T-cell (primary cell): ENCODE measurements at regions not wholly inside any gene's neighbourhood (a gene's known extent, or its start where the extent isn't known, plus 50 kb on each side); places are given as distances from the start of the nearest gene placed in this dataset.

Experiments
- ATAC-seq, 4 experiments: fragments of 200-7000 bp in 3 of 4; fragments of 150-1000 bp in 1 of 4; cut with Tn5 transposase; replicated peaks in 1 of 4; 1 replicate in 3 of 4; 2 replicates in 1 of 4; pipeline ENCODE4 v1.10.0; 2021; ENCODE audit warnings: moderate library complexity in 3 of 4, mild to moderate bottlenecking in 2 of 4, moderate number of reproducible peaks in 1 of 4
- CTCF ChIA-PET, 2 donors: fragments of 300-600 bp; sonication (Branson Sonifier 250); formaldehyde crosslinking; loops; one replicate each; lab custom pipeline; 2022; ENCODE audit warnings: antibody characterized with exemption in 2 of 2; lab: Charles Lee
- POLR2A ChIA-PET, 2 donors: fragments of 300-600 bp; sonication (Branson Sonifier 250); formaldehyde crosslinking; loops; one replicate each; lab custom pipeline; 2022; ENCODE audit warnings: antibody characterized with exemption in 2 of 2; lab: Charles Lee
- DNase-seq, 35 experiments: peaks; one replicate each; pipeline versions ENCODE4 v3.0.0 to v3.0.0-alpha.2; 2013 to 2023
- H3K27ac ChIP-seq: one replicate; pipeline ENCODE4 v1.5.1; 2013; ENCODE audit warnings: low read length
- H3K27me3 ChIP-seq, 2 experiments: replicated peaks in 1 of 2; 1 replicate in 1 of 2; 2 replicates in 1 of 2; pipeline versions ENCODE4 v1.6.1 to v1.7.0; 2013; ENCODE audit warnings: low read length in 1 of 2, mixed read lengths in 1 of 2; ENCODE audit not compliant: control insufficient read depth in 2 of 2, insufficient read depth in 2 of 2; ENCODE audit errors: extremely low read depth in 1 of 2
- H3K36me3 ChIP-seq, 2 donors: 1 replicate in 1 of 2; 2 replicates in 1 of 2; pipeline versions ENCODE4 v1.6.1 to v1.7.0; 2013; ENCODE audit warnings: low read length in 1 of 2; ENCODE audit not compliant: control insufficient read depth in 2 of 2, insufficient read depth in 1 of 2; ENCODE audit errors: extremely low read depth in 1 of 2
- H3K4me1 ChIP-seq, 2 experiments: 1 replicate in 1 of 2; 2 replicates in 1 of 2; pipeline versions ENCODE4 v1.6.1 to v1.7.0; 2013; ENCODE audit warnings: low read length in 2 of 2, mixed read lengths in 1 of 2; ENCODE audit not compliant: insufficient read depth in 2 of 2, control insufficient read depth in 1 of 2; ENCODE audit errors: extremely low read depth in 1 of 2
- H3K4me3 ChIP-seq, 2 donors: 1 replicate in 1 of 2; 2 replicates in 1 of 2; pipeline versions ENCODE4 v1.5.1 to v1.7.0; 2013; ENCODE audit warnings: mild to moderate bottlenecking in 2 of 2, low read length in 1 of 2, moderate library complexity in 1 of 2; ENCODE audit not compliant: control insufficient read depth in 1 of 2; ENCODE audit errors: extremely low read depth in 1 of 2
- H3K9me3 ChIP-seq: 2 replicates; pipeline ENCODE4 v1.7.0; 2013
- H3K27ac Mint-ChIP-seq, 2 donors: one replicate each; pipeline ENCODE4 v1.8.0; 2020 to 2021; ENCODE audit warnings: mild to moderate bottlenecking in 2 of 2, mixed read lengths in 2 of 2
- H3K27me3 Mint-ChIP-seq, 2 donors: one replicate each; pipeline ENCODE4 v1.8.0; 2021 to 2022; ENCODE audit warnings: mixed read lengths in 2 of 2
- H3K36me3 Mint-ChIP-seq: one replicate; pipeline ENCODE4 v1.8.0; 2021; ENCODE audit warnings: mixed read lengths
- H3K4me1 Mint-ChIP-seq, 3 donors: one replicate each; pipeline ENCODE4 v1.8.0; 2020 to 2022; ENCODE audit warnings: mixed read lengths in 3 of 3, mild to moderate bottlenecking in 1 of 3
- H3K4me3 Mint-ChIP-seq, 3 donors: one replicate each; pipeline ENCODE4 v1.8.0; 2020 to 2022; ENCODE audit warnings: mild to moderate bottlenecking in 3 of 3, mixed read lengths in 3 of 3, moderate library complexity in 3 of 3
- H3K9me3 Mint-ChIP-seq, 3 donors: one replicate each; pipeline ENCODE4 v1.8.0; 2020 to 2022; ENCODE audit warnings: mixed read lengths in 3 of 3
- WGBS: methylation state at CpG from one replicate; pipeline ENCODE4 v1.1.5; 2013; ENCODE audit warnings: missing lambda C conversion rate; ENCODE audit not compliant: insufficient coverage; 5-methylcytosine and 5-hydroxymethylcytosine counted together

DNA sequence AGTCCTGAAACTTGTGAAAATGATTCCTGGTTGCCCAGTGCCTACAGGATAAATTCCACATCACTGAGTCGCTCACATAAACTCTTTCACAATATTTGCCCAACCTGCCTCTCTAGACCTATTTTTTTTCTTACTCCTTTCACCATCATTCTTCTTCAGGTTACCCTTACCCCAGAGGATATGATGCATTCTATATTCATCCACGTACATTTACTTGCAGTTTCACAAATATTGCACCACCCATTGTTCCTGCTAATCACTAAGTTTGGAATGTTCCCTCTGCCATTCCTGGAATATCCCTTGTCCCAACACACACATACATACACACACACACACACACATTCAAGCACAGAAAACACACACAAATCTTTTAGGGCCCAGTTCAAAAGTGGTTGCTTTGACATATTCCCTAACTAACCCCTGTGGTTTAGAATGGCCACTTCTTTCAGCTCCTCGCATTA is 379.5 kb downstream of the ETS1 start:
- H3K9me3 Mint-ChIP-seq = peaks cover 3 to 14% (median 4%) of the 10 kb centered on the region in 3 donors
- DNase-seq = no peak
- H3K4me1 Mint-ChIP-seq = no peaks in the 10 kb centered on the region
- Histone ChIP-seq H3K4me3 (no peak overlapping the region), H3K4me1 (no peaks in the 10 kb centered on the region), H3K27me3 (no peaks in the 10 kb centered on the region), H3K9me3 (no peaks in the 10 kb centered on the region), H3K36me3 (no peaks in the 10 kb centered on the region), H3K27ac (no peak overlapping the region)
- H3K27ac Mint-ChIP-seq = no peak overlapping the region
- H3K27me3 Mint-ChIP-seq = no peaks in the 10 kb centered on the region
- no peak for ATAC-seq
- ChIA-PET CTCF (no interaction called here), POLR2A (no interaction called here)
- peaks cover 10% of the 10 kb centered on the region for H3K36me3 Mint-ChIP-seq
- WGBS = 87% methylated on average over 3 of the region's 3 CpGs
- no peak overlapping the region for H3K4me3 Mint-ChIP-seq

DNA sequence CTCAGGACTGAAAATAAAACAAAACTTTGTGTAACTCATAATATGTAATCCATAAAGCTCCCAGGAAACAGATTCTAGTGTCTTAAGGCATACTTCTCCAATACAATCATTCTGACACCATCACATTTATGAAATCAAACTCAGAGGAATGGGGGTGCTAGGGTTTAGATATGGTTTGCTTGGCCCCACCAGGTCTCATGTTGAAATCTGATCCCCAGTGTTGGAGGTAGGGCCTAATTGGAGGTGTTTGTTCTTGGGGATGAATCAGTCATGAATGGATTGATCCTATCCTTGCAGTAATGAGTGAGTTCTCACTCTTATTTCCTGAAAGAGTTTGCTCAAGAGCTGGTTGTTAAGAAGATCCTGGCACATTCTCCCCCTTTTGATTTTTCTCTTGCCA is 380.9 kb downstream of the ETS1 start:
- ATAC-seq = no peak
- CTCF ChIA-PET = no interaction called here
- no peak overlapping the region for H3K4me3 ChIP-seq
- Mint-ChIP-seq H3K27ac (no peak overlapping the region), H3K27me3 (no peaks in the 10 kb centered on the region), H3K9me3 (peaks cover 3 to 14% (median 4%) of the 10 kb centered on the region in 3 donors), H3K36me3 (peaks cover 10% of the 10 kb centered on the region), H3K4me3 (no peak overlapping the region), H3K4me1 (peaks cover 0 to 1% (median 0%) of the 10 kb centered on the region in 3 donors)
- no peaks in the 10 kb centered on the region for H3K27me3 ChIP-seq
- H3K9me3 ChIP-seq = no peaks in the 10 kb centered on the region
- H3K4me1 ChIP-seq = no peaks in the 10 kb centered on the region
- no peak overlapping the region for H3K27ac ChIP-seq
- POLR2A ChIA-PET = no interaction called here
- no peaks in the 10 kb centered on the region for H3K36me3 ChIP-seq
- DNase-seq = no peak

DNA sequence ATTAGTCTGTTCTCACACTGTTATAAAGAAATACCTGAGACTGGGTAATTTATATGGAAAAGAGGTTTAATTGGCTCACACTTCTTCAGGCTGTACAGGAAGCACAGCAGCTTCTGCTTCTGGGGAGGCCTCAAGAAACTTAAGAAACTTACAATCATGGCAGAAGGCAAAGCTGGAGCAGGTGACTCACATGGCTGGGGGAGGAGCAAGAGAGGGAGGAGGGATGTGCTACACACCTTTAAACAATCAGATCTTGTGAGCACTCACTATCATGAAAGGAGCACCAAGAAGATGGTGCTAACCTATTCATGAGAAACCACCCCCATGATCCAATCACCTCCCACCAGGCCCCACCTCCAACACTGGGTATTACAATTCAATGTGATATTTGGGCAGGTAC is 381.6 kb downstream of the ETS1 start:
- no peaks in the 10 kb centered on the region for H3K27me3 ChIP-seq
- peaks cover 0 to 6% (median 0%) of the 10 kb centered on the region in 3 donors for H3K4me1 Mint-ChIP-seq
- DNase-seq (no peak), ATAC-seq (no peak)
- ChIA-PET POLR2A (no interaction called here), CTCF (no interaction called here)
- no peak overlapping the region for H3K4me3 Mint-ChIP-seq
- no peaks in the 10 kb centered on the region for H3K9me3 ChIP-seq
- no peak overlapping the region for H3K27ac ChIP-seq
- no peaks in the 10 kb centered on the region for H3K27me3 Mint-ChIP-seq
- H3K27ac Mint-ChIP-seq = no peak overlapping the region
- peaks cover 10% of the 10 kb centered on the region for H3K36me3 Mint-ChIP-seq
- H3K4me1 ChIP-seq = no peaks in the 10 kb centered on the region
- peaks cover 3 to 14% (median 4%) of the 10 kb centered on the region in 3 donors for H3K9me3 Mint-ChIP-seq
- H3K36me3 ChIP-seq = no peaks in the 10 kb centered on the region
- H3K4me3 ChIP-seq = no peak overlapping the region

DNA sequence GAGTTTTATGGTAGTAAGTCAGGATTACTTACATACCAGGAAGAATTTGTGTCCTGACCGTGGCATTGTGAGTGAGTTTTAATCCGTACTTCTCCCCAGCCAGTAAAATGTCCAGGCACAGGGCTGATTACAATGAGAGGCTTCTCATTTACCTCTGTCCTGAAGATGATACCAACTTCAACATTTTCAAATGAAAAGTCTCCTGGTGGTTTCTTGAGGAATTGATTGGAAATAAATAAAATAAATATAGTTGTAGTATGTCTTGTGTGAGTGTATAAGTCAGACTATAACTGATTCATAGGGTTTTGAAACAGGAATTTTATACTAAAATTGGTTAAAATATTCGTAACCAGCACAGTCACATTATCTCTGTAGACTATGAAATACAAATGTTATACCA is 382.5 kb downstream of the ETS1 start:
- no peaks in the 10 kb centered on the region for H3K27me3 Mint-ChIP-seq
- H3K9me3 ChIP-seq = no peaks in the 10 kb centered on the region
- H3K4me1 Mint-ChIP-seq = peaks cover 0 to 12% (median 2%) of the 10 kb centered on the region in 3 donors
- H3K36me3 Mint-ChIP-seq = peaks cover 10% of the 10 kb centered on the region
- no peak overlapping the region for H3K4me3 Mint-ChIP-seq
- no peak overlapping the region for H3K27ac Mint-ChIP-seq
- no CpG with 5 or more reads among the region's 3 CpGs for WGBS
- H3K36me3 ChIP-seq = no peaks in the 10 kb centered on the region
- no peak for ATAC-seq
- H3K27ac ChIP-seq = no peak overlapping the region
- ChIA-PET CTCF (no interaction called here), POLR2A (interaction anchor here in 1 of 2 donors (0.6 kb wide), 1 partner anchor 10 kb away, joined by 7 read pairs; no protein-coding TSS in a partner anchor)
- no peak overlapping the region for H3K4me3 ChIP-seq
- H3K27me3 ChIP-seq = no peaks in the 10 kb centered on the region
- H3K9me3 Mint-ChIP-seq = peaks cover 3 to 14% (median 4%) of the 10 kb centered on the region in 3 donors
- DNase-seq = no peak
- peaks cover 0 to 8% of the 10 kb centered on the region in 2 experiments for H3K4me1 ChIP-seq

DNA sequence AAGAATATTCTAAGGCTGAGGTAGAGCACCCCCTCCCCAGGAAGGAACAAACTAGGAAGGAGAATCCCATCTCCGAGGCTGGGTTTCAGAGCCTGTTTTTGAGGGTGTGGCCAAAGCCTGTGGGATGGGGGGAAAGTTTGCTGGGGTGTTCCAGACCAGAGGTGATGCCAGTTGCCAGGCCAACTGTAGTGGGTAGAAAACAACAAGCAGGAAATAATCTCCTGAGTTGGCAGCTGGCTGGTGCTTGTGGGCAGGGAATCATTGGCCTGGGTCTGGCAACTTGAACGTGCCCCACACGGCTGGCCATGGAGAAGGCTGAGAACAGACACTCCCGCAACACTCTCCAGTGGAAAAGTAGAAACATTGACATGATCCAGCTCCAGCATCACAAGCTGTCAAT is 385.6 kb downstream of the ETS1 start:
- WGBS = no CpG with 5 or more reads among the region's 4 CpGs
- H3K9me3 Mint-ChIP-seq = peaks cover 2 to 9% (median 2%) of the 10 kb centered on the region in 3 donors
- POLR2A ChIA-PET = no interaction called here
- Histone ChIP-seq H3K9me3 (no peaks in the 10 kb centered on the region), H3K4me1 (peaks cover 0 to 8% of the 10 kb centered on the region in 2 experiments), H3K36me3 (no peaks in the 10 kb centered on the region), H3K27me3 (no peaks in the 10 kb centered on the region), H3K4me3 (no peak overlapping the region), H3K27ac (no peak overlapping the region)
- H3K4me3 Mint-ChIP-seq = no peak overlapping the region
- H3K27me3 Mint-ChIP-seq = no peaks in the 10 kb centered on the region
- DNase-seq (no peak), ATAC-seq (no peak)
- no peak overlapping the region for H3K27ac Mint-ChIP-seq
- H3K4me1 Mint-ChIP-seq = peaks cover under 1 to 12% (median 2%) of the 10 kb centered on the region in 3 donors
- CTCF ChIA-PET = interaction anchor here (0.5 to 0.9 kb wide), 3 partner anchors 44 to 427 kb away, joined by 3 read pairs; no protein-coding TSS in a partner anchor
- peaks cover 7% of the 10 kb centered on the region for H3K36me3 Mint-ChIP-seq

DNA sequence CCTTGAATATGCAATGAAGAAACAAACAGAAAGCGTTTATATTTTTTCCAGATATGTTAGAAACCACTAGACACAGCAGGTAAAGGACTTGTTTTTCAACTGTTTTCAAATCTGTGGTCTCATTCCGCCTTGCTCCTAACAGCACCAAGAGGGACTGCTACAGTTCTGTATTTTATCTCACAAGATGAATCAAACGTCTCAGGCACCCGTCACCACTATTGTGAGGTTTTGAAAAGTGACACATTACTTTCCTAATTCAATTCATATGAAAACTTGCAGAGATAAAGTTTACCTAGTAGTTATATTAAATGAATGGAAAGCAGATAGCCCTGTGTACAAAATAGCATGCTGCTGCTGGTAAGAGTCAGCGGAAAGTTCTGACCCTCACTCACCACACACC is 386.3 kb downstream of the ETS1 start:
- no CpG with 5 or more reads among the region's 5 CpGs for WGBS
- H3K27ac Mint-ChIP-seq = no peak overlapping the region
- H3K27me3 ChIP-seq = no peaks in the 10 kb centered on the region
- no peak for ATAC-seq
- no peak for DNase-seq
- ChIA-PET POLR2A (interaction anchor here in 1 of 2 donors (0.6 kb wide), 1 partner anchor 236 kb away, joined by 3 read pairs; no protein-coding TSS in a partner anchor), CTCF (no interaction called here)
- no peaks in the 10 kb centered on the region for H3K36me3 ChIP-seq
- peaks cover 3 to 15% (median 8%) of the 10 kb centered on the region in 3 donors for H3K4me1 Mint-ChIP-seq
- H3K9me3 ChIP-seq = no peaks in the 10 kb centered on the region
- no peak overlapping the region for H3K27ac ChIP-seq
- H3K9me3 Mint-ChIP-seq = peaks cover 0 to 1% (median 0%) of the 10 kb centered on the region in 3 donors
- H3K36me3 Mint-ChIP-seq = peaks cover under 1% of the 10 kb centered on the region
- peaks cover 0 to 8% of the 10 kb centered on the region in 2 experiments for H3K4me1 ChIP-seq
- no peaks in the 10 kb centered on the region for H3K27me3 Mint-ChIP-seq
- H3K4me3 Mint-ChIP-seq = no peak overlapping the region
- no peak overlapping the region for H3K4me3 ChIP-seq
